Kidney glomerular epithelial cell (primary cell): ENCODE measurements at regions not wholly inside any gene's neighbourhood (a gene's known extent, or its start where the extent isn't known, plus 50 kb on each side); places are given as distances from the start of the nearest gene placed in this dataset.
"Not testable (repeated sequence)": the region's sequence is repeated elsewhere in the genome, so short reads cannot be mapped to it uniquely, and the experiment has no call there.

Experiments used
- DNase-seq: peaks from one replicate; lab custom pipeline; 2025; lab: John Stamatoyannopoulos, UW

GRCh38 chrX:56130031-56130430, 102.1 kb upstream of the KLF8 start:
- peak; percentile 4 for DNase-seq

DNA sequence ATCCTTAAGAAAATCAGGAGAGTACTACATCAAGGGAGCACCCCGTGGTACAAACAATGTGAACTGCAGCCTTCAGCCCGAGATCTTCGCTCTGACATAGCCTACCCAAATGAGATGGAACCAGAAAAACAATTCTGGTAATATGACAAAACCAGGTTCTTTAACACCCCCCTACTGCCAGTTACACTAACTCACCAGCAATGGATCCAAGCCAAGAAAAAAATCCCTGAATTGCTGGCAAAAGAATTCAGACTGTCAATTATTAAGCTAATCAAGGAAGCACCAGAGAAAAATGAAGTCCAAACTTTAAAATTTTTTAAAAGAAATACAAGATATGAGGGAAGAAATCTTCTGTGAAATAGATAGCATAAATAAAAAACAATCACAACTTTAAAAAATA, 101.7 kb upstream of the KLF8 start:
- DNase-seq = peak; percentile 52

DNA sequence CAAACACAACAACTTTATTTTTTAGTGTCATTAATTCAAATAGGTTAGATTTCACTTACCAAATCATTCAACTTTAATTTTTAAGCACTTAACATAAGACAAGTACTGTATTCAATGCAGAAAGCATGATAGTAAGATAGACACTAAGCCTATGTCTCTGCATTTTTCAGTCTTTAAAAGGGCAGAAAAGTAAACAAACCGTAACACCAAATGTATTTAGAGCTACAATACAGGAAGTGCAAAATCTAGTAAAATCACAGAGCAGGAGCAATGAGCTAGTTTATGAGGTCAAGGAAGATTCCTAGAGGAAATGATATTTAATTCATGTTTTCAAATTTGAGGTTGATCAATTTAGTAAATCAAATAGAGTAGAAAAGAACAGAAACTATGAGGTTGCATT, 68.0 kb upstream of the KLF8 start:
- not testable (repeated sequence) for DNase-seq
